Hepatocyte (in vitro differentiated cells): ENCODE measurements at regions not wholly inside any gene's neighbourhood (a gene's known extent, or its start where the extent isn't known, plus 50 kb on each side); places are given as distances from the start of the nearest gene placed in this dataset.

Experiments
- DNase-seq: peaks from one replicate; pipeline ENCODE4 v3.0.0-alpha.2; 2016; ENCODE audit warnings: low spot score
- H2AFZ ChIP-seq: fragments of 200-600 bp; sonication (generic); 2 replicates; pipeline ENCODE4 v1.6.0; 2016; ENCODE audit warnings: antibody characterized with exemption, mild to moderate bottlenecking
- H3K27ac ChIP-seq: fragments of 200-600 bp; sonication (generic); 2 replicates; pipeline ENCODE4 v1.5.1; 2016; ENCODE audit warnings: mild to moderate bottlenecking
- H3K27me3 ChIP-seq: fragments of 200-600 bp; sonication (generic); 2 replicates; pipeline ENCODE4 v1.6.1; 2016
- H3K36me3 ChIP-seq: fragments of 200-600 bp; sonication (generic); replicated peaks from 2 replicates; pipeline ENCODE4 v1.5.1; 2016; ENCODE audit warnings: low read depth; ENCODE audit not compliant: insufficient read depth
- H3K4me1 ChIP-seq: fragments of 200-600 bp; sonication (generic); 2 replicates; pipeline ENCODE4 v1.5.1; 2016; ENCODE audit warnings: mild to moderate bottlenecking, moderate library complexity; ENCODE audit not compliant: insufficient read depth
- H3K4me2 ChIP-seq: fragments of 200-600 bp; sonication (generic); 2 replicates; pipeline ENCODE4 v1.6.0; 2016
- H3K4me3 ChIP-seq: fragments of 200-600 bp; sonication (generic); 2 replicates; pipeline ENCODE4 v1.5.1; 2016; ENCODE audit warnings: mild to moderate bottlenecking
- H3K79me2 ChIP-seq: fragments of 200-600 bp; sonication (generic); 2 replicates; pipeline ENCODE4 v1.6.0; 2017; ENCODE audit warnings: mild to moderate bottlenecking
- H3K9me2 ChIP-seq: fragments of 200-600 bp; sonication (generic); replicated peaks from 2 replicates; pipeline ENCODE4 v1.6.0; 2017; ENCODE audit warnings: mild to moderate bottlenecking; ENCODE audit not compliant: insufficient read depth
- H3K9me3 ChIP-seq: fragments of 200-600 bp; sonication (generic); 2 replicates; pipeline ENCODE4 v1.5.1; 2016; ENCODE audit warnings: low read depth, mild to moderate bottlenecking
- H4K20me1 ChIP-seq: fragments of 200-600 bp; sonication (generic); 2 replicates; pipeline ENCODE4 v1.6.0; 2016; ENCODE audit warnings: mild to moderate bottlenecking; ENCODE audit not compliant: insufficient read depth, poor library complexity, severe bottlenecking
- EZH2 ChIP-seq: fragments of 200-600 bp; sonication (generic); IDR thresholded peaks from 2 replicates; pipeline ENCODE4 v1.6.1; 2016; ENCODE audit warnings: antibody characterized with exemption, mild to moderate bottlenecking, borderline replicate concordance
- EZH2phosphoT487 ChIP-seq: fragments of 200-600 bp; sonication (generic); IDR thresholded peaks from one replicate; pipeline ENCODE4 v1.6.1; 2018; ENCODE audit warnings: antibody characterized with exemption, mild to moderate bottlenecking, low read depth, moderate library complexity; ENCODE audit not compliant: unreplicated experiment, severe bottlenecking
- WGBS: methylation state at CpG from one replicate; pipeline ENCODE4 v1.1.6; 2016; ENCODE audit warnings: low lambda C conversion rate; ENCODE audit errors: missing lambda C conversion rate; 5-methylcytosine and 5-hydroxymethylcytosine counted together
- TF ChIP-seq, protein P1 (sequence below): fragments of 200-600 bp; sonication (generic); IDR thresholded peaks from 2 replicates; pipeline ENCODE4 v1.5.1; 2016; ENCODE audit warnings: antibody characterized with exemption, mild to moderate bottlenecking; ENCODE audit not compliant: poor library complexity

- H3K9me3 ChIP-seq = no peaks in the 10 kb centered on the region
- no peaks in the 10 kb centered on the region for H4K20me1 ChIP-seq
- no peak for DNase-seq
- H3K36me3 ChIP-seq = no peaks in the 10 kb centered on the region
- H3K27ac ChIP-seq = no peak overlapping the region
- WGBS = 87% methylated on average over 5 of the region's 5 CpGs
- no peak overlapping the region for H3K4me3 ChIP-seq
- no peaks in the 10 kb centered on the region for H3K4me1 ChIP-seq
- no peak overlapping the region for H3K4me2 ChIP-seq
- H3K79me2 ChIP-seq = no peaks in the 10 kb centered on the region
- TF ChIP-seq EZH2 (no peak), EZH2phosphoT487 (no peak)
- TF ChIP-seq, protein P1, sequence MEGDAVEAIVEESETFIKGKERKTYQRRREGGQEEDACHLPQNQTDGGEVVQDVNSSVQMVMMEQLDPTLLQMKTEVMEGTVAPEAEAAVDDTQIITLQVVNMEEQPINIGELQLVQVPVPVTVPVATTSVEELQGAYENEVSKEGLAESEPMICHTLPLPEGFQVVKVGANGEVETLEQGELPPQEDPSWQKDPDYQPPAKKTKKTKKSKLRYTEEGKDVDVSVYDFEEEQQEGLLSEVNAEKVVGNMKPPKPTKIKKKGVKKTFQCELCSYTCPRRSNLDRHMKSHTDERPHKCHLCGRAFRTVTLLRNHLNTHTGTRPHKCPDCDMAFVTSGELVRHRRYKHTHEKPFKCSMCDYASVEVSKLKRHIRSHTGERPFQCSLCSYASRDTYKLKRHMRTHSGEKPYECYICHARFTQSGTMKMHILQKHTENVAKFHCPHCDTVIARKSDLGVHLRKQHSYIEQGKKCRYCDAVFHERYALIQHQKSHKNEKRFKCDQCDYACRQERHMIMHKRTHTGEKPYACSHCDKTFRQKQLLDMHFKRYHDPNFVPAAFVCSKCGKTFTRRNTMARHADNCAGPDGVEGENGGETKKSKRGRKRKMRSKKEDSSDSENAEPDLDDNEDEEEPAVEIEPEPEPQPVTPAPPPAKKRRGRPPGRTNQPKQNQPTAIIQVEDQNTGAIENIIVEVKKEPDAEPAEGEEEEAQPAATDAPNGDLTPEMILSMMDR = no peak
- no peak overlapping the region for H2AFZ ChIP-seq
- H3K9me2 ChIP-seq = no peaks in the 10 kb centered on the region
- H3K27me3 ChIP-seq = no peaks in the 10 kb centered on the region
Observed at GRCh38 chr6:48613231-48613949, 502.4 kb upstream of the PTCHD4 start.

GRCh38 chr6:48611332-48611731 lies 500.3 kb upstream of the PTCHD4 start:
- Histone ChIP-seq H3K9me2 (no peaks in the 10 kb centered on the region), H3K4me1 (no peaks in the 10 kb centered on the region), H3K79me2 (no peaks in the 10 kb centered on the region), H3K27ac (no peak overlapping the region), H3K4me3 (no peak overlapping the region), H2AFZ (no peak overlapping the region), H3K27me3 (no peaks in the 10 kb centered on the region), H3K36me3 (no peaks in the 10 kb centered on the region), H3K4me2 (no peak overlapping the region), H3K9me3 (no peaks in the 10 kb centered on the region), H4K20me1 (no peaks in the 10 kb centered on the region)
- 75% methylated on average over 3 of the region's 3 CpGs for WGBS
- TF ChIP-seq, protein P1 = no peak
- no peak for TF ChIP-seq EZH2
- no peak for TF ChIP-seq EZH2phosphoT487
- DNase-seq = no peak

DNA sequence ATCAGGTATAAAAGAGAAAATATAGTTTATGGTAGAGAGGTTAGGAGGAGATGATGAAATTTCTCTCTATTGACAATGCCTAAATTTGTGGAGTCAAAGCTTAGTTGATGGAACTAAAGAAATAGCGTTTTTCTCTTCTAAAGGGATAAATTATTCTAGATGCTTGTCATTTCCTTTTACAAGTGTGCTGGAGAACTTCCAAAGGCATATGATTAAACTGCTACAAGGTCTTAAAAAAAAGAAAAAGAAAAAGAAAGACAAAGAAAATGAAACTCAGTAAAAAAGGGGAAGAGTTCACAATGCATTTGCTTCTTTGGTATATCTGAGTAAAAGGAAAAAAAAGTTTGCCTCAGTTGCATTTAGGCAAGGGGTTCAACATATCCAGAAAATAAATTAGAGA lies 499.8 kb upstream of the PTCHD4 start:
- Histone ChIP-seq H3K4me1 (no peaks in the 10 kb centered on the region), H3K4me2 (no peak overlapping the region)

More for the DNA sequence above, 499.8 kb upstream of the PTCHD4 start:
- no peaks in the 10 kb centered on the region for H3K27me3 ChIP-seq
- no peaks in the 10 kb centered on the region for H3K9me3 ChIP-seq
- H3K9me2 ChIP-seq = no peaks in the 10 kb centered on the region
- no peak for TF ChIP-seq EZH2phosphoT487
- no peak for TF ChIP-seq EZH2
- TF ChIP-seq, protein P1 = no peak
- no peaks in the 10 kb centered on the region for H3K79me2 ChIP-seq
- no peaks in the 10 kb centered on the region for H3K36me3 ChIP-seq
- H2AFZ ChIP-seq = no peak overlapping the region
- H4K20me1 ChIP-seq = no peaks in the 10 kb centered on the region
- H3K4me3 ChIP-seq = no peak overlapping the region
- H3K27ac ChIP-seq = no peak overlapping the region
- WGBS = 69% methylated on average over 1 of the region's 1 CpG
- DNase-seq = no peak
